Immature natural killer cell (primary cell): ENCODE measurements at regions not wholly inside any gene's neighbourhood (a gene's known extent, or its start where the extent isn't known, plus 50 kb on each side); places are given as distances from the start of the nearest gene placed in this dataset.

Experiments
- DNase-seq, 3 donors: peaks; one replicate each; pipeline ENCODE4 v3.0.0; 2022; ENCODE audit warnings: mixed read lengths in 1 of 3
- H3K27ac Mint-ChIP-seq, 6 donors: one replicate each; pipeline ENCODE4 v1.8.0; 2020; ENCODE audit warnings: mixed read lengths in 6 of 6, mild to moderate bottlenecking in 5 of 6, inconsistent platforms in 4 of 6, moderate library complexity in 3 of 6
- H3K27me3 Mint-ChIP-seq, 3 donors: one replicate each; pipeline ENCODE4 v1.8.0; 2020 to 2021; ENCODE audit warnings: low read depth in 3 of 3, mild to moderate bottlenecking in 3 of 3, mixed read lengths in 3 of 3, moderate library complexity in 3 of 3, inconsistent platforms in 1 of 3
- H3K36me3 Mint-ChIP-seq, 3 donors: one replicate each; pipeline ENCODE4 v1.8.0; 2020; ENCODE audit warnings: mixed read lengths in 3 of 3, inconsistent platforms in 2 of 3, mild to moderate bottlenecking in 2 of 3
- H3K4me1 Mint-ChIP-seq, 2 donors: one replicate each; pipeline ENCODE4 v1.8.0; 2020; ENCODE audit warnings: inconsistent platforms in 2 of 2, mild to moderate bottlenecking in 2 of 2, mixed read lengths in 2 of 2, moderate library complexity in 1 of 2
- H3K4me3 Mint-ChIP-seq, 5 donors: one replicate each; pipeline ENCODE4 v1.8.0; 2020; ENCODE audit warnings: mild to moderate bottlenecking in 5 of 5, mixed read lengths in 5 of 5, inconsistent platforms in 3 of 5, moderate library complexity in 3 of 5
- H3K9me3 Mint-ChIP-seq, 6 donors: one replicate each; pipeline ENCODE4 v1.8.0; 2020; ENCODE audit warnings: mild to moderate bottlenecking in 6 of 6, mixed read lengths in 6 of 6, inconsistent platforms in 4 of 6, moderate library complexity in 3 of 6

DNA sequence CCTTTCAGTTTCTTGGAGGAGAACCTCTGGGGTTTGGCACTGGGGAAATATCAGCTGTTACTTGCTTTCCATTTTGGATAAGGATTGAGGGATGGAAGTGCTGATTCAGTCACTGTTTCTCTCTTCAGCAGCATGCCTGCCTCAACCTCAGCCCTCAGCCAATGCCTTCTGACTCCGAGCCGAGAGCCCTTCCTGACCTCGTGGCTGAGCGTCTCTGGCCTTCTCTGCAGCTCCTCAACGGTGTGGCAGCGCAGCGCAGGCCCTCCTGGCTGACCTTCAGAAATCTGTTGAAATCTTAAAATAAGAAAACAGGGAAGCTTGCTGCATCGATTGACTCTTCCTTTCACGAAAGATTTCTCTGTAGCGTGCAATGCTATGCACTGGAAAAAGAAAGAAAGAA lies 434.3 kb upstream of the FAT1 start:
- Mint-ChIP-seq H3K36me3 (peaks cover 0 to 6% (median 4%) of the 10 kb centered on the region in 3 donors), H3K9me3 (peaks cover 4 to 36% (median 20%) of the 10 kb centered on the region in 6 donors), H3K27ac (no peak overlapping the region), H3K27me3 (no peaks in the 10 kb centered on the region), H3K4me3 (no peak overlapping the region), H3K4me1 (no peaks in the 10 kb centered on the region)
- no peak for DNase-seq

GRCh38 chr4:187160486-187160885 lies 436.8 kb upstream of the FAT1 start:
- H3K9me3 Mint-ChIP-seq, result peaks cover 0 to 27% (median 13%) of the 10 kb centered on the region in 6 donors

DNA sequence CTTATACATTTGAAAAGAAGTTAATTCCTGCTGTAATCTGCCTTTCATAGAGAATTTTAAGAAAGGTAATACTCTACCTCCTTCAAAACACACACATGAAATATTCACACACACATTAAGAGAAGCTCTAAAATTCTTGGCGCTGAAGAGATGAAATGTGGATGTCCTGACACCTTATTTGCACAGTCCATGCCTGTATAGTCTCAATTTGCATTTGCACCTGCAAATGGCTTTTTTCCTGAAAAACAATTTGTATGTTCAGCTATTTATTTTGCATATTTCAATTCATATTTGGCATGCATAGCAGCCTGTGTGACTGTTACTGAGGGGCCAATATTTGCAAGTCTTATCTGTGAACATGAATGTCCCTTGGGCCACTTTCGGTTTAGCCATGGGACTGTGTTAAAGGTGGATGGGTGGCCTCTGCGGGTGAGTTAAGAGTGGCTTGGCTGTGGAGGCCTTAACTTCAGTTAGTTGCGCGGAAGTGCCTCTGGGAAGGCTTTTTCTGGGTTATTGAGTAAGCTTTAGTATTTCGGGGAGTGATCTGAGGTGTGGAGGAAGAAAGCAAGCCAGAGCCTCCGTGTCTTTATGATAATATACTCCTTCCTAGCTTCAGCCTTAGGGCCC lies 443.3 kb upstream of the FAT1 start:
- no peaks in the 10 kb centered on the region for H3K4me1 Mint-ChIP-seq
- DNase-seq, result no peak
- H3K9me3 Mint-ChIP-seq, result peaks cover 4 to 45% (median 9%) of the 10 kb centered on the region in 6 donors
- H3K27me3 Mint-ChIP-seq, result peaks cover 0 to 2% (median 0%) of the 10 kb centered on the region in 3 donors
- H3K4me3 Mint-ChIP-seq, result no peak overlapping the region
- no peak overlapping the region for H3K27ac Mint-ChIP-seq
- H3K36me3 Mint-ChIP-seq, result no peaks in the 10 kb centered on the region

More at GRCh38 chr4:187160486-187160885, 436.8 kb upstream of the FAT1 start:
- Mint-ChIP-seq H3K4me1 (no peaks in the 10 kb centered on the region), H3K4me3 (no peak overlapping the region), H3K27me3 (peaks cover 0 to 2% (median 0%) of the 10 kb centered on the region in 3 donors), H3K36me3 (peaks cover 0 to 4% (median 0%) of the 10 kb centered on the region in 3 donors), H3K27ac (no peak overlapping the region)
- DNase-seq, result no peak

GRCh38 chr4:187171706-187172339 lies 448.2 kb upstream of the FAT1 start:
- no peak overlapping the region for H3K4me3 Mint-ChIP-seq
- no peak for DNase-seq
- H3K27me3 Mint-ChIP-seq, result peaks cover 0 to 4% (median 3%) of the 10 kb centered on the region in 3 donors
- H3K36me3 Mint-ChIP-seq, result no peaks in the 10 kb centered on the region
- no peaks in the 10 kb centered on the region for H3K4me1 Mint-ChIP-seq
- H3K27ac Mint-ChIP-seq, result no peak overlapping the region
- H3K9me3 Mint-ChIP-seq, result peaks cover 13 to 54% (median 22%) of the 10 kb centered on the region in 6 donors

GRCh38 chr4:187172340-187172761 lies 448.7 kb upstream of the FAT1 start:
- no peak overlapping the region for H3K4me3 Mint-ChIP-seq
- no peaks in the 10 kb centered on the region for H3K4me1 Mint-ChIP-seq
- H3K36me3 Mint-ChIP-seq, result no peaks in the 10 kb centered on the region
- peaks cover 13 to 51% (median 22%) of the 10 kb centered on the region in 6 donors for H3K9me3 Mint-ChIP-seq
- no peak for DNase-seq
- peaks cover 0 to 4% (median 3%) of the 10 kb centered on the region in 3 donors for H3K27me3 Mint-ChIP-seq
- H3K27ac Mint-ChIP-seq, result no peak overlapping the region

DNA sequence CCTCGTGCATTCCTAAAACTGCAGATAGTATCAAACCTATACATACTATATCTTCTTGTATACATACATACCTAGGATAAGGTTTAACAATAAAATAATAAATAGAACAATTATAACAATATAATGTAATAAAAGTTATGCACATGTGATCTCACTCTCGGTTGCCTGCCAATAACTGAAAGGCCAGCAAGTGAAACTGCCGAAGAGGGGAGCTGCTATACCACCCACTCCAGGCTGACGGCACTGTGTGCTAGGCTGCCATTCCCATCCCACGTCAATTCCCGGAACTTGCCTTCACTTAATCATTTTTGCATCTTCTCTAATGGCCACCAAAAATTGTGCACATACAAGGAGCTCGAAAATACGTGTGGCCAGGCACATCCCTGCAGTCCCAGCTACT lies 451.1 kb upstream of the FAT1 start:
- Mint-ChIP-seq H3K36me3 (no peaks in the 10 kb centered on the region), H3K4me3 (no peak overlapping the region), H3K27ac (no peak overlapping the region), H3K4me1 (no peaks in the 10 kb centered on the region), H3K27me3 (peaks cover 0 to 5% (median 4%) of the 10 kb centered on the region in 3 donors), H3K9me3 (peaks cover 13 to 52% (median 21%) of the 10 kb centered on the region in 6 donors)
- no peak for DNase-seq

- Mint-ChIP-seq H3K4me1 (no peaks in the 10 kb centered on the region), H3K27me3 (peaks cover 0 to 5% (median 4%) of the 10 kb centered on the region in 3 donors), H3K4me3 (no peak overlapping the region), H3K9me3 (peaks cover 12 to 55% (median 23%) of the 10 kb centered on the region in 6 donors), H3K27ac (no peak overlapping the region), H3K36me3 (no peaks in the 10 kb centered on the region)
- no peak for DNase-seq
Observed at GRCh38 chr4:187175197-187175596, 451.5 kb upstream of the FAT1 start.

DNA sequence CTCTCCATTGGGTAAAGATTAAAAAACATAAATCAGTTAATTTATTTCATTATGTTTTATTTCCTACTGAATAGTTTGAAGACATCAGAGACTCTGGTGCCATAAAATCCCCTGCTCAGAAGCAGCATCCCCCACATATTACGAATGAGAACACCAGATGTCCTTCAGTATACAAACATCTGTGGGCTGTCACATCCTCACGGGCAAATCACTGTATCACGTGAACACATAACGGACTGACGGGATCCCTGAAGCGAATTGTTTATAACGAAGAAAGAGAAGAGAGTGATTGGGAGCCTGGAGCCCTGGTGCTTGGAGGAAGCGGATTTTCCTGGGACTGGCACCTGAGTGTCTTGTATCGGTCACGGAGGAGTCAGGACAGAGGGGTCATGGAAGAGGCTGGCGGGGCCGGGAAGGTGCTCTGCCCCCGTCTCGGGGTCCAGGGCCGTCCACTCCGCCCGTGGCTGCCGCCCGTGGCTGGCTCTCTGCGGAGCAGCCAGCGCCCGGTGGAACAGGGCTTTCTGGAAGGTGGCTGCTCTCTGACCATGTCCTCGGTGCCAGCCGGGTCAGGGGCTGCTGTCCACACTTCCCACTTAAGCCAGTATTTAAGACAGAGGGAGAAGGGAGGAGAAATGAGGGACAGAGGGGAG lies 452.7 kb upstream of the FAT1 start:
- peaks cover 0 to 5% (median 4%) of the 10 kb centered on the region in 3 donors for H3K27me3 Mint-ChIP-seq
- peaks cover 12 to 52% (median 26%) of the 10 kb centered on the region in 6 donors for H3K9me3 Mint-ChIP-seq
- no peak overlapping the region for H3K27ac Mint-ChIP-seq
- no peak overlapping the region for H3K4me3 Mint-ChIP-seq
- DNase-seq, result no peak
- H3K36me3 Mint-ChIP-seq, result no peaks in the 10 kb centered on the region
- H3K4me1 Mint-ChIP-seq, result no peaks in the 10 kb centered on the region

DNA sequence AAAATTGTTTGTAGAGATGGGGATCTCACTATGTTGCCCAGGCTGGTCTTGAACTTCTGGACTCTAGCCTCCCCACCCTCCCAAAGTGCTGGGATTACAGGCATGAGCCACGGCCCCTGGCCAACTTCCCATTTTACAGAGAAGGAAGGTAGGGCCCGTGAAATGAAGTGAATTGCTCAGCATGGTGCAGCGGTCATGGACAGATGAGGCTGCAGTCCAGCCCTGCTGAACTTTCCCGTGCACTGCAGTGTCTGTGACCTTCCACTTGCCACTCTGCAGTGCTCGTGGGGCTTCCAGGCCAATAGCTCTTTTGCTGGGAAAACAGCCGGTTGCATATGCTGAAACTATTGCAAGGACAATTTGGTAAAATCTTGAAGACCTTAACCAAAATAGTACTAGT lies 454.4 kb upstream of the FAT1 start:
- no peaks in the 10 kb centered on the region for H3K4me1 Mint-ChIP-seq
- H3K27ac Mint-ChIP-seq, result no peak overlapping the region
- peaks cover 0 to 5% (median 4%) of the 10 kb centered on the region in 3 donors for H3K27me3 Mint-ChIP-seq
- no peak overlapping the region for H3K4me3 Mint-ChIP-seq
- H3K9me3 Mint-ChIP-seq, result peaks cover 2 to 45% (median 21%) of the 10 kb centered on the region in 6 donors
- H3K36me3 Mint-ChIP-seq, result no peaks in the 10 kb centered on the region
- DNase-seq, result no peak

GRCh38 chr4:187178587-187178986 lies 454.9 kb upstream of the FAT1 start:
- no peaks in the 10 kb centered on the region for H3K4me1 Mint-ChIP-seq

GRCh38 chr4:187179086-187180058 lies 455.7 kb upstream of the FAT1 start:
- H3K36me3 Mint-ChIP-seq, result no peaks in the 10 kb centered on the region
- H3K9me3 Mint-ChIP-seq, result peaks cover 2 to 37% (median 14%) of the 10 kb centered on the region in 6 donors
- H3K27ac Mint-ChIP-seq, result no peak overlapping the region
- H3K4me3 Mint-ChIP-seq, result no peak overlapping the region
- H3K4me1 Mint-ChIP-seq, result no peaks in the 10 kb centered on the region
- H3K27me3 Mint-ChIP-seq, result peaks cover 0 to 4% (median 2%) of the 10 kb centered on the region in 3 donors
- DNase-seq, result no peak

More at GRCh38 chr4:187178587-187178986, 454.9 kb upstream of the FAT1 start:
- H3K27me3 Mint-ChIP-seq, result peaks cover 0 to 5% (median 3%) of the 10 kb centered on the region in 3 donors
- peaks cover 2 to 45% (median 18%) of the 10 kb centered on the region in 6 donors for H3K9me3 Mint-ChIP-seq
- no peak overlapping the region for H3K27ac Mint-ChIP-seq
- H3K4me3 Mint-ChIP-seq, result no peak overlapping the region
- no peaks in the 10 kb centered on the region for H3K36me3 Mint-ChIP-seq
- DNase-seq, result no peak

DNA sequence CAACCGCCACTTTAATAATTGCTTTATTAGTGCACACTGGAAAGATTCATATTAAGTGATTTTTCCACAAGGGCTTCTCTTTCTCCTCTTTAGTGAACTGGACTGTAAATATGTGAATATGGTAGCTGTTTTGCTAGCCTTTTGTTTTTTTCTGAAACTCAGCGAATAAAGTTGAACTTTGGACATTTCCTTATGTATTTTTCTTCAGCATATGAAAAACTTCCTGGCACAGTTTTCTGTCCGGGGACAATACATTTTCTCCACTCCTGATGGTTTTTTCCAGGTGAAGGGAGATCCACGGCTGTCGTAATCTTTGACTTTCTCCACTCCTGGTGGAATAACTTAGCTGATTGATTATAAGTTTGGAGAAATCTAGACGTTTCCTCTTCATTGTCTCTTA lies 457.4 kb upstream of the FAT1 start:
- Mint-ChIP-seq H3K27ac (no peak overlapping the region), H3K27me3 (peaks cover 0 to 2% (median 2%) of the 10 kb centered on the region in 3 donors), H3K9me3 (peaks cover 0 to 36% (median 17%) of the 10 kb centered on the region in 6 donors), H3K4me1 (no peaks in the 10 kb centered on the region), H3K36me3 (no peaks in the 10 kb centered on the region), H3K4me3 (no peak overlapping the region)
- no peak for DNase-seq

GRCh38 chr4:187183346-187183745 lies 459.7 kb upstream of the FAT1 start:
- H3K27me3 Mint-ChIP-seq, result peaks cover 0 to 2% (median 0%) of the 10 kb centered on the region in 3 donors
- no peak for DNase-seq
- no peaks in the 10 kb centered on the region for H3K4me1 Mint-ChIP-seq
- H3K4me3 Mint-ChIP-seq, result no peak overlapping the region
- H3K9me3 Mint-ChIP-seq, result peaks cover 2 to 53% (median 19%) of the 10 kb centered on the region in 6 donors
- H3K27ac Mint-ChIP-seq, result no peak overlapping the region
- no peaks in the 10 kb centered on the region for H3K36me3 Mint-ChIP-seq
